Neural progenitor cell (in vitro differentiated cells): ENCODE measurements at regions not wholly inside any gene's neighbourhood (a gene's known extent, or its start where the extent isn't known, plus 50 kb on each side); places are given as distances from the start of the nearest gene placed in this dataset.

Experiments
- DNase-seq: peaks from one replicate; pipeline ENCODE4 v3.0.0-alpha.2; 2016; ENCODE audit warnings: low spot score
- H2AFZ ChIP-seq: fragments of 200-600 bp; sonication (generic); replicated peaks from 2 replicates; pipeline ENCODE4 v1.6.1; 2016; ENCODE audit warnings: antibody characterized with exemption
- H3F3A ChIP-seq: fragments of 200-600 bp; sonication (generic); 2 replicates; pipeline ENCODE4 v1.6.1; 2016; ENCODE audit warnings: antibody characterized with exemption, low read depth
- H3K27ac ChIP-seq: fragments of 200-600 bp; sonication (generic); 2 replicates; pipeline ENCODE4 v1.5.1; 2016; ENCODE audit warnings: mild to moderate bottlenecking
- H3K27me3 ChIP-seq: fragments of 200-600 bp; sonication (generic); 2 replicates; pipeline ENCODE4 v1.6.1; 2016; ENCODE audit warnings: mild to moderate bottlenecking, moderate library complexity
- H3K36me3 ChIP-seq: fragments of 200-600 bp; sonication (generic); 2 replicates; pipeline ENCODE4 v1.5.1; 2016
- H3K4me1 ChIP-seq: fragments of 200-600 bp; sonication (generic); 2 replicates; pipeline ENCODE4 v1.6.1; 2016; ENCODE audit warnings: mixed run types
- H3K4me2 ChIP-seq: fragments of 200-600 bp; sonication (generic); 2 replicates; pipeline ENCODE4 v1.6.1; 2016
- H3K4me3 ChIP-seq: fragments of 200-600 bp; sonication (generic); 2 replicates; pipeline ENCODE4 v1.5.1; 2016
- H3K79me2 ChIP-seq: fragments of 200-600 bp; sonication (generic); 2 replicates; pipeline ENCODE4 v1.6.1; 2016; ENCODE audit warnings: low read depth
- H3K9ac ChIP-seq: fragments of 200-600 bp; sonication (generic); 2 replicates; pipeline ENCODE4 v1.6.1; 2016
- H3K9me3 ChIP-seq: fragments of 200-600 bp; sonication (generic); 2 replicates; pipeline ENCODE4 v1.5.1; 2016; ENCODE audit warnings: low read depth
- H4K20me1 ChIP-seq: fragments of 200-600 bp; sonication (generic); 2 replicates; pipeline ENCODE4 v1.6.1; 2016; ENCODE audit warnings: low read depth
- H3K27ac Mint-ChIP-seq: 3 replicates; pipeline ENCODE4 v1.8.0; 2021; ENCODE audit warnings: mixed read lengths
- H3K27me3 Mint-ChIP-seq: 2 replicates; pipeline ENCODE4 v1.8.0; 2022; ENCODE audit warnings: low read depth, mild to moderate bottlenecking, inconsistent platforms, moderate library complexity, mixed read lengths; ENCODE audit not compliant: insufficient read depth
- H3K36me3 Mint-ChIP-seq: 3 replicates; pipeline ENCODE4 v1.8.0; 2021; ENCODE audit warnings: mixed read lengths
- H3K4me1 Mint-ChIP-seq: 3 replicates; pipeline ENCODE4 v1.8.0; 2021; ENCODE audit warnings: mixed read lengths
- H3K4me3 Mint-ChIP-seq: 3 replicates; pipeline ENCODE4 v1.8.0; 2021; ENCODE audit warnings: mild to moderate bottlenecking, moderate library complexity, mixed read lengths
- H3K9me3 Mint-ChIP-seq: 3 replicates; pipeline ENCODE4 v1.8.0; 2020; ENCODE audit warnings: mixed read lengths
- EZH2 ChIP-seq: fragments of 200-600 bp; sonication (generic); IDR thresholded peaks from 2 replicates; pipeline ENCODE4 v1.6.1; 2017; ENCODE audit warnings: antibody characterized with exemption, mild to moderate bottlenecking, moderate library complexity
- EZH2phosphoT487 ChIP-seq: fragments of 200-600 bp; sonication (generic); IDR thresholded peaks from 2 replicates; pipeline ENCODE4 v1.6.1; 2017; ENCODE audit warnings: antibody characterized with exemption
- TF ChIP-seq, protein P1 (sequence below): fragments of 200-600 bp; sonication (generic); IDR thresholded peaks from 2 replicates; pipeline ENCODE4 v1.5.1; 2017; ENCODE audit warnings: antibody characterized with exemption, mild to moderate bottlenecking

GRCh38 chr4:114768501-114768900, 169.9 kb downstream of the UGT8 start:
- Histone ChIP-seq H2AFZ (no peak overlapping the region), H3K4me2 (no peak overlapping the region), H3K9ac (no peak overlapping the region), H3K36me3 (no peaks in the 10 kb centered on the region), H4K20me1 (no peaks in the 10 kb centered on the region), H3F3A (no peaks in the 10 kb centered on the region), H3K9me3 (no peaks in the 10 kb centered on the region), H3K79me2 (no peaks in the 10 kb centered on the region), H3K27me3 (no peaks in the 10 kb centered on the region), H3K4me1 (peaks cover 6% of the 10 kb centered on the region), H3K27ac (no peak overlapping the region), H3K4me3 (no peak overlapping the region)
- Mint-ChIP-seq H3K9me3 (no peaks in the 10 kb centered on the region), H3K4me3 (no peak overlapping the region), H3K36me3 (no peaks in the 10 kb centered on the region), H3K4me1 (peaks cover 2% of the 10 kb centered on the region), H3K27ac (peak overlapping the region; percentile 40), H3K27me3 (peaks cover 3% of the 10 kb centered on the region)
- TF ChIP-seq, protein P1, sequence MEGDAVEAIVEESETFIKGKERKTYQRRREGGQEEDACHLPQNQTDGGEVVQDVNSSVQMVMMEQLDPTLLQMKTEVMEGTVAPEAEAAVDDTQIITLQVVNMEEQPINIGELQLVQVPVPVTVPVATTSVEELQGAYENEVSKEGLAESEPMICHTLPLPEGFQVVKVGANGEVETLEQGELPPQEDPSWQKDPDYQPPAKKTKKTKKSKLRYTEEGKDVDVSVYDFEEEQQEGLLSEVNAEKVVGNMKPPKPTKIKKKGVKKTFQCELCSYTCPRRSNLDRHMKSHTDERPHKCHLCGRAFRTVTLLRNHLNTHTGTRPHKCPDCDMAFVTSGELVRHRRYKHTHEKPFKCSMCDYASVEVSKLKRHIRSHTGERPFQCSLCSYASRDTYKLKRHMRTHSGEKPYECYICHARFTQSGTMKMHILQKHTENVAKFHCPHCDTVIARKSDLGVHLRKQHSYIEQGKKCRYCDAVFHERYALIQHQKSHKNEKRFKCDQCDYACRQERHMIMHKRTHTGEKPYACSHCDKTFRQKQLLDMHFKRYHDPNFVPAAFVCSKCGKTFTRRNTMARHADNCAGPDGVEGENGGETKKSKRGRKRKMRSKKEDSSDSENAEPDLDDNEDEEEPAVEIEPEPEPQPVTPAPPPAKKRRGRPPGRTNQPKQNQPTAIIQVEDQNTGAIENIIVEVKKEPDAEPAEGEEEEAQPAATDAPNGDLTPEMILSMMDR: no peak
- TF ChIP-seq EZH2: no peak
- no peak for TF ChIP-seq EZH2phosphoT487
- DNase-seq: no peak

DNA sequence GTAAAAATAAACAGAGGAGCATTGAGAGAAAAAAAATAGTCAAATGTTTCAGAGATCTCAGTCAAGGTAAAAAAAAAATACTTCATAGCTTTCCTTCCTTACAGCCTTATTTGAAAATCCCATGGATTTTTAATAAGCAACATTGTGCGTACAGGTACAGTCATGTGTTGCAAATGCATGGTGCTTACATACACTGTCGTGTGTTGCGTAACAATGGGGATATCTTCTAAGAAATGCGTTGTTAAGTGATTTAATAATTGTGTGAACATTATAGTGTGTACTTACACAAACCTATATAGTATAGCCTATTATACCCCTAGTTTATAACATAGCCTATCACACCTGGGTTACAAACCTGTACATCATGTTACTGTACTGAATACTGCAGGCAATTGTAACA, 172.0 kb downstream of the UGT8 start:
- H3K4me3 Mint-ChIP-seq: no peak overlapping the region
- Histone ChIP-seq H3K27me3 (no peaks in the 10 kb centered on the region), H3K4me2 (no peak overlapping the region), H3K9ac (no peak overlapping the region), H2AFZ (no peak overlapping the region), H3K4me1 (peaks cover 14% of the 10 kb centered on the region), H3F3A (no peaks in the 10 kb centered on the region), H3K79me2 (no peaks in the 10 kb centered on the region), H3K9me3 (no peaks in the 10 kb centered on the region), H3K36me3 (no peaks in the 10 kb centered on the region), H4K20me1 (no peaks in the 10 kb centered on the region), H3K4me3 (no peak overlapping the region), H3K27ac (no peak overlapping the region)
- no peak for TF ChIP-seq EZH2phosphoT487
- TF ChIP-seq EZH2: no peak
- TF ChIP-seq, protein P1: no peak
- no peaks in the 10 kb centered on the region for H3K9me3 Mint-ChIP-seq
- peaks cover 3% of the 10 kb centered on the region for H3K27me3 Mint-ChIP-seq
- no peak overlapping the region for H3K27ac Mint-ChIP-seq
- no peaks in the 10 kb centered on the region for H3K36me3 Mint-ChIP-seq
- peaks cover 3% of the 10 kb centered on the region for H3K4me1 Mint-ChIP-seq
- DNase-seq: no peak

DNA sequence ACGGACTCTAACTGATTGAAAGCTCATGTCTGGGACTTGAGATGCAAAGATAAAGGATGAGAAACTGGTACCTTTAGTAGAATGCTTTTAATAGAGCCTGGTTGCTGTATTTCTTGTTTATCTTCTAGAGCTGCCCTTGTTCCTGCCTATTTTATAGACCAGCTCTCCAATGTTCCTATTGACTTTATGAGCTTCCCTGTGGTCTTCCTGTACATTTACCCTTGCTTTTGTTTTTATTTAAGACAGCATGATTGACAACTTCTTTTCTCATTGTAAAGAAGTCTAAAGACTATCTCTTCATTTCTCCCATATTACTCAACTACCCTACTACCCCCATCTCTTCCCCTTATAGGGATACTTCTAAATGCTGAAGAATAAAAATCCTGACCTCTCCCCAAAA, 174.7 kb downstream of the UGT8 start:
- Histone ChIP-seq H3K4me1 (peaks cover 14% of the 10 kb centered on the region), H3K4me2 (no peak overlapping the region), H3K79me2 (no peaks in the 10 kb centered on the region), H3K36me3 (peaks cover 3% of the 10 kb centered on the region), H3K27ac (peak overlapping the region; percentile 9), H3K27me3 (no peaks in the 10 kb centered on the region), H2AFZ (no peak overlapping the region), H3F3A (no peaks in the 10 kb centered on the region), H3K4me3 (no peak overlapping the region), H3K9ac (no peak overlapping the region), H3K9me3 (peaks cover 1% of the 10 kb centered on the region), H4K20me1 (no peaks in the 10 kb centered on the region)
- TF ChIP-seq, protein P1: no peak
- TF ChIP-seq EZH2phosphoT487: no peak
- TF ChIP-seq EZH2: no peak
- H3K4me3 Mint-ChIP-seq: no peak overlapping the region
- H3K9me3 Mint-ChIP-seq: no peaks in the 10 kb centered on the region
- peaks cover 3% of the 10 kb centered on the region for H3K4me1 Mint-ChIP-seq
- DNase-seq: no peak
- H3K27me3 Mint-ChIP-seq: peaks cover 3% of the 10 kb centered on the region
- H3K27ac Mint-ChIP-seq: no peak overlapping the region
- H3K36me3 Mint-ChIP-seq: no peaks in the 10 kb centered on the region
